ENCODE measurements at regions not wholly inside any gene's neighbourhood (a gene's known extent, or its start where the extent isn't known, plus 50 kb on each side); places are given as distances from the start of the nearest gene placed in this dataset.

GRCh38 chr4:14196131-14196530 is 568.6 kb upstream of the BOD1L1 start:
- DNase-seq (peak in 4 of 5 donors; percentile 39 to 83 (median 69)), FAIRE-seq (no peak)
- H3K36me3 ChIP-seq (ENCODE audit: control insufficient read depth in 2 of 3, insufficient read depth in 3 of 3, low read length in 3 of 3): no peaks in the 10 kb centered on the region
- H3K9me3 ChIP-seq (ENCODE audit: control insufficient read depth in 2 of 3, insufficient read depth in 1 of 3, low read length in 3 of 3): no peaks in the 10 kb centered on the region
- H3K9ac ChIP-seq (ENCODE audit: low read length in 3 of 3): no peak overlapping the region
- H3K4me3 ChIP-seq (ENCODE audit: low read length in 3 of 3): no peak overlapping the region
- intact Hi-C loops (cut with DNase I): no loop called here
- TF ChIP-seq, protein P1, sequence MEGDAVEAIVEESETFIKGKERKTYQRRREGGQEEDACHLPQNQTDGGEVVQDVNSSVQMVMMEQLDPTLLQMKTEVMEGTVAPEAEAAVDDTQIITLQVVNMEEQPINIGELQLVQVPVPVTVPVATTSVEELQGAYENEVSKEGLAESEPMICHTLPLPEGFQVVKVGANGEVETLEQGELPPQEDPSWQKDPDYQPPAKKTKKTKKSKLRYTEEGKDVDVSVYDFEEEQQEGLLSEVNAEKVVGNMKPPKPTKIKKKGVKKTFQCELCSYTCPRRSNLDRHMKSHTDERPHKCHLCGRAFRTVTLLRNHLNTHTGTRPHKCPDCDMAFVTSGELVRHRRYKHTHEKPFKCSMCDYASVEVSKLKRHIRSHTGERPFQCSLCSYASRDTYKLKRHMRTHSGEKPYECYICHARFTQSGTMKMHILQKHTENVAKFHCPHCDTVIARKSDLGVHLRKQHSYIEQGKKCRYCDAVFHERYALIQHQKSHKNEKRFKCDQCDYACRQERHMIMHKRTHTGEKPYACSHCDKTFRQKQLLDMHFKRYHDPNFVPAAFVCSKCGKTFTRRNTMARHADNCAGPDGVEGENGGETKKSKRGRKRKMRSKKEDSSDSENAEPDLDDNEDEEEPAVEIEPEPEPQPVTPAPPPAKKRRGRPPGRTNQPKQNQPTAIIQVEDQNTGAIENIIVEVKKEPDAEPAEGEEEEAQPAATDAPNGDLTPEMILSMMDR (IDR thresholded peaks at IDR 0.05; ENCODE audit: borderline replicate concordance, extremely low read depth, insufficient read depth): no peak
- no peak overlapping the region for H3K27ac ChIP-seq (ENCODE audit: low read depth in 2 of 2, low read length in 2 of 2)
- H3K4me1 ChIP-seq (ENCODE audit: control insufficient read depth in 2 of 3, insufficient read depth in 2 of 3, low read depth in 1 of 3, low read length in 3 of 3): no peaks in the 10 kb centered on the region
- no peaks in the 10 kb centered on the region for H3K27me3 ChIP-seq (ENCODE audit: control insufficient read depth, insufficient read depth, low read length)

DNA sequence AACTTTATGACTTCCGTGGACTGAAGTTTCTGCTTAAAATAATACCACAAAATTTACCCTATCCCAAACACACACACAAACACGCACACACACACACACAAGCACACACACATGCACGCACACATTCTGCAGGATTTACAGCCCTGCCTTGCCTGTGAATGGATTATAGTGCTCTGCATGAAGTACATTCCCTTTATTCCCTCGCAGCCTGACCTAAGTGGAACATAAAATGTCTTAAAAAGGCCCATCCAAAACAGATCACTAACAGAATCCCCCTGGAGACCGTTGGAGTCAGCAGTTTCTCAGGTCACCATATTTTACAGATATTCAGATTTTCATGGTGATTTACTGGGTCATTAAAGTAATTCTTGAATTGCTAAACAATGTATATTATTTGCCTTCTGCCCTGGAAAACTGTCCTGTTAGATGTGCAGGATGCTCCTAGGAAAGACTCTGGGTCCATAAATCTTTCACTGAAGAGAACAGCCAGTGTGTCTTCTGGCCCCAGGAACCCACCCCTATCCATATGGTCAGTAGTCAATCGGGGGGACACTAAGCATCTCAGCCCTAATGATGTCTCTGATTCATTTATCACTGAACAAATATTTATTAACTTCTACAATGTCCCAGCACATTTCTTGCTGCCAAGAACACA is 587.7 kb upstream of the BOD1L1 start:
- Histone ChIP-seq H3K4me1 (ENCODE audit: control insufficient read depth in 2 of 3, insufficient read depth in 2 of 3, low read depth in 1 of 3, low read length in 3 of 3) (no peaks in the 10 kb centered on the region), H3K4me3 (ENCODE audit: low read length in 3 of 3) (no peak overlapping the region), H3K9ac (ENCODE audit: low read length in 3 of 3) (no peak overlapping the region), H3K27ac (ENCODE audit: low read depth in 2 of 2, low read length in 2 of 2) (no peak overlapping the region), H3K36me3 (ENCODE audit: control insufficient read depth in 2 of 3, insufficient read depth in 3 of 3, low read length in 3 of 3) (no peaks in the 10 kb centered on the region), H3K27me3 (ENCODE audit: control insufficient read depth, insufficient read depth, low read length) (no peaks in the 10 kb centered on the region), H3K9me3 (ENCODE audit: control insufficient read depth in 2 of 3, insufficient read depth in 1 of 3, low read length in 3 of 3) (no peaks in the 10 kb centered on the region)
- FAIRE-seq (no peak), DNase-seq (peak in 2 of 5 donors; percentile 2 to 4)
- intact Hi-C loops (cut with DNase I): no loop called here
- TF ChIP-seq, protein P1 (IDR thresholded peaks at IDR 0.05; ENCODE audit: borderline replicate concordance, extremely low read depth, insufficient read depth): no peak

DNA sequence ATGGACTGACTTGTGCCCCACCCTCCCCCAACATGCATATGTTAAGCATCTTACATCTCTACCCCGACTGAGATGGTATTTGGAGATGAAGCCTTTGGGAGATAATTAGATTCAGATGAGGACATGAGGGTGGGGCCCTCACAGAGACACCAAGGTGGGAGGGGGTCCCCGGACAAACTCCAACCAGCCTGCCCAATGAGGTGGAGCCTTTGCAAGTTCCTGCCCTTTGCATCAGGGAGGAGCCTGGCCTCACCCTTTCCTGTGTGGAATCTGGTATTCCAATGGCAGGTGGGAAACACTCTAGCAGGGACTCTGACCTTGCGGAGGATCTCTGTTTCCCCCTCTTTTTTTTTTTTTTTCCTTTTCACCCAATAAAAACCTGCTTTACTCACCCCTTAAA is 589.9 kb upstream of the BOD1L1 start:
- Histone ChIP-seq H3K4me1 (ENCODE audit: control insufficient read depth in 2 of 3, insufficient read depth in 2 of 3, low read depth in 1 of 3, low read length in 3 of 3) (no peaks in the 10 kb centered on the region), H3K27me3 (ENCODE audit: control insufficient read depth, insufficient read depth, low read length) (no peaks in the 10 kb centered on the region), H3K9me3 (ENCODE audit: control insufficient read depth in 2 of 3, insufficient read depth in 1 of 3, low read length in 3 of 3) (no peaks in the 10 kb centered on the region), H3K4me3 (ENCODE audit: low read length in 3 of 3) (no peak overlapping the region), H3K27ac (ENCODE audit: low read depth in 2 of 2, low read length in 2 of 2) (no peak overlapping the region), H3K9ac (ENCODE audit: low read length in 3 of 3) (no peak overlapping the region), H3K36me3 (ENCODE audit: control insufficient read depth in 2 of 3, insufficient read depth in 3 of 3, low read length in 3 of 3) (no peaks in the 10 kb centered on the region)
- TF ChIP-seq, protein P1 (IDR thresholded peaks at IDR 0.05; ENCODE audit: borderline replicate concordance, extremely low read depth, insufficient read depth): no peak
- no peak for FAIRE-seq
- intact Hi-C loops (cut with DNase I): no loop called here
- DNase-seq: no peak

DNA sequence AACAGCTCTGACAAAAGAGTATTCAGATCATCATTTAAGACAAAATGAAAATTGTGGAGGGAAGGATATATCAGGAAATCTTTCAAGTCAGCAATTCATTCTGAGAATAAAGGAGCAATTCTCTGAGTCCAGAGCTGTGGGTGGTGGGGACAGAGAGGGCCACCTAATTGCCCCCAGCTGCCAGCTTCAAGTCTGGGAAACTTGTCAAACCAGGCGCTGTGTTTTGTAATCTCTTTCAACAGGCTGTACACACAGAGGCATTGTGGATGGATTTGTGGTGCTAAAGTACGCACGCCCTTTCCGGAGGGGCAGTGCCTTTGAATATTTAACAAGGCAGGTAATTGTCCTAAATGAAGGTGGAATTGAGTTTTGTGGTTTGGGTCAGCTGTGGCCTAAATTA is 591.1 kb upstream of the BOD1L1 start:
- no peaks in the 10 kb centered on the region for H3K36me3 ChIP-seq (ENCODE audit: control insufficient read depth in 2 of 3, insufficient read depth in 3 of 3, low read length in 3 of 3)
- TF ChIP-seq, protein P1 (IDR thresholded peaks at IDR 0.05; ENCODE audit: borderline replicate concordance, extremely low read depth, insufficient read depth): no peak
- no peak overlapping the region for H3K4me3 ChIP-seq (ENCODE audit: low read length in 3 of 3)
- intact Hi-C loops (cut with DNase I): no loop called here
- no peaks in the 10 kb centered on the region for H3K4me1 ChIP-seq (ENCODE audit: control insufficient read depth in 2 of 3, insufficient read depth in 2 of 3, low read depth in 1 of 3, low read length in 3 of 3)
- no peak for DNase-seq
- no peak overlapping the region for H3K9ac ChIP-seq (ENCODE audit: low read length in 3 of 3)
- no peak overlapping the region for H3K27ac ChIP-seq (ENCODE audit: low read depth in 2 of 2, low read length in 2 of 2)
- H3K27me3 ChIP-seq (ENCODE audit: control insufficient read depth, insufficient read depth, low read length): no peaks in the 10 kb centered on the region
- no peaks in the 10 kb centered on the region for H3K9me3 ChIP-seq (ENCODE audit: control insufficient read depth in 2 of 3, insufficient read depth in 1 of 3, low read length in 3 of 3)
- no peak for FAIRE-seq
